ENCODE measurements at regions not wholly inside any gene's neighbourhood (a gene's known extent, or its start where the extent isn't known, plus 50 kb on each side); places are given as distances from the start of the nearest gene placed in this dataset.

DNA sequence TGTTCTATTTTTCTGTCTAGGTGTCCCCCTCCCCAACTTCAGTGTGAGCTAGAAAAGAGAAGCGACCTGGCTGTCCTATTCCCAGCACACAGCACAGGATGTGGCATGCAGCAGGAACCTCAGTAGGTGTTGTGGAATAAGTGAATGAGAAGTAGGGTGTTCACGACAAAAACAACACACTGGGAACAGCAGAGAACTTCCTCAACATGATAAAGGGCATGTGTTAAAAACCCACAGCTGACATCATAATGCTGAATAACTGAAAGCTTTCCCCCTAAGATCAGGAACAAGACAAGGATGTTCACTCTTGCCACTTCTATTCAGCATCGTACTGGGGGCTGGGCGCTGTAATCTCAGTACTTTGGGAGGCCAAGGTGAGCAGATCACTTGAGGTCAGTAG is 155.6 kb upstream of the ZNF618 start:
- TF ChIP-seq POLR2AphosphoS5 (IDR thresholded peaks at IDR 0.05) (no peak), CTCF (IDR thresholded peaks at IDR 0.05 in 8 of 11, conservative IDR thresholded peaks at IDR 0.05 in 3 of 11) (no peak), POLR2A (IDR thresholded peaks at IDR 0.05) (no peak)
- Histone ChIP-seq H3K9me3 (peaks cover 0 to 21% (median 12%) of the 10 kb centered on the region in 8 donors), H3K27me3 (replicated peaks in 1 of 7) (peaks cover 0 to 8% (median 0%) of the 10 kb centered on the region in 7 donors), H3K4me3 (no peak overlapping the region), H3K27ac (no peak overlapping the region), H3K36me3 (no peaks in the 10 kb centered on the region), H3K4me1 (no peaks in the 10 kb centered on the region)
- WGBS, 5 donors: 32 to 44% (median 35%) methylated on average over 4 of the region's 4 CpGs
- intact Hi-C loops (cut with DNase I; ENCODE audit: low total_unique reads): no loop called here
- no peak for DNase-seq

- Histone ChIP-seq H3K27me3 (replicated peaks in 1 of 7) (peaks cover 0 to 8% (median 0%) of the 10 kb centered on the region in 7 donors), H3K9me3 (peaks cover 0 to 8% (median 1%) of the 10 kb centered on the region in 8 donors), H3K4me1 (no peaks in the 10 kb centered on the region), H3K36me3 (no peaks in the 10 kb centered on the region), H3K27ac (no peak overlapping the region), H3K4me3 (no peak overlapping the region)
- WGBS, 5 donors: 73 to 86% (median 80%) methylated on average over 1 of the region's 1 CpG
- intact Hi-C loops (cut with DNase I; ENCODE audit: low total_unique reads): no loop called here
- TF ChIP-seq POLR2AphosphoS5 (IDR thresholded peaks at IDR 0.05) (no peak), CTCF (IDR thresholded peaks at IDR 0.05 in 8 of 11, conservative IDR thresholded peaks at IDR 0.05 in 3 of 11) (no peak), POLR2A (IDR thresholded peaks at IDR 0.05) (no peak)
- DNase-seq: no peak
Measured at GRCh38 chr9:113721856-113722255, 154.3 kb upstream of the ZNF618 start.

DNA sequence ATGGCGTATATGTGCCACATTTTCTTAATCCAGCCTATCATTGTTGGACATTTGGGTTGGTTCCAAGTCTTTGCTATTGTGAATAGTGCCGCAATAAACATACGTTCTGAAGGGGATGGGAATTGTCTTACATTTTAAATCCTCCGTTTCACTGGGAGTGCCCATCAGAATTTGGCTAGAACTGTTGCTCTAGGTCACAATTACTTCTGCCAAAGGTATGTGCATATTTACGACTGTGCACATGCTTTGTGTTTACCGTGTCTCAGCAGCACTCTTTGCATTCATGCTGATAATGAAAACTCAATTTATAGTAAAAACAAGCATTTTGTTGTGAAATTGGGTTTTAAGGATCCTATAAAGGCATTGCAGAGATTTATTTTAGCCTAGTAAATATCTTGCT is 151.9 kb upstream of the ZNF618 start:
- no peak overlapping the region for H3K4me3 ChIP-seq
- intact Hi-C loops (cut with DNase I; ENCODE audit: low total_unique reads): no loop called here
- TF ChIP-seq CTCF (IDR thresholded peaks at IDR 0.05 in 8 of 11, conservative IDR thresholded peaks at IDR 0.05 in 3 of 11) (no peak), POLR2A (IDR thresholded peaks at IDR 0.05) (no peak), POLR2AphosphoS5 (IDR thresholded peaks at IDR 0.05) (no peak)
- 84 to 92% (median 86%) methylated on average over 5 to 6 of the region's 6 CpGs for WGBS, 5 donors
- peaks cover 0 to 8% (median 0%) of the 10 kb centered on the region in 7 donors for H3K27me3 ChIP-seq (replicated peaks in 1 of 7)
- no peak for DNase-seq
- H3K4me1 ChIP-seq: no peaks in the 10 kb centered on the region
- H3K36me3 ChIP-seq: no peaks in the 10 kb centered on the region
- peaks cover 0 to 19% (median 8%) of the 10 kb centered on the region in 8 donors for H3K9me3 ChIP-seq
- H3K27ac ChIP-seq: no peak overlapping the region

GRCh38 chr9:113728989-113729388 is 147.1 kb upstream of the ZNF618 start:
- Histone ChIP-seq H3K4me3 (no peak overlapping the region), H3K27ac (no peak overlapping the region), H3K4me1 (no peaks in the 10 kb centered on the region), H3K9me3 (peaks cover 0 to 41% (median 25%) of the 10 kb centered on the region in 8 donors), H3K27me3 (replicated peaks in 1 of 7) (no peaks in the 10 kb centered on the region), H3K36me3 (no peaks in the 10 kb centered on the region)
- no peak for DNase-seq
- 95 to 100% (median 97%) methylated on average over 2 of the region's 2 CpGs for WGBS, 5 donors
- intact Hi-C loops (cut with DNase I; ENCODE audit: low total_unique reads): no loop called here
- TF ChIP-seq CTCF (IDR thresholded peaks at IDR 0.05 in 8 of 11, conservative IDR thresholded peaks at IDR 0.05 in 3 of 11): no peak

All from spleen (tissue), 11 donors.